ENCODE measurements at regions not wholly inside any gene's neighbourhood (a gene's known extent, or its start where the extent isn't known, plus 50 kb on each side); places are given as distances from the start of the nearest gene placed in this dataset.

DNA sequence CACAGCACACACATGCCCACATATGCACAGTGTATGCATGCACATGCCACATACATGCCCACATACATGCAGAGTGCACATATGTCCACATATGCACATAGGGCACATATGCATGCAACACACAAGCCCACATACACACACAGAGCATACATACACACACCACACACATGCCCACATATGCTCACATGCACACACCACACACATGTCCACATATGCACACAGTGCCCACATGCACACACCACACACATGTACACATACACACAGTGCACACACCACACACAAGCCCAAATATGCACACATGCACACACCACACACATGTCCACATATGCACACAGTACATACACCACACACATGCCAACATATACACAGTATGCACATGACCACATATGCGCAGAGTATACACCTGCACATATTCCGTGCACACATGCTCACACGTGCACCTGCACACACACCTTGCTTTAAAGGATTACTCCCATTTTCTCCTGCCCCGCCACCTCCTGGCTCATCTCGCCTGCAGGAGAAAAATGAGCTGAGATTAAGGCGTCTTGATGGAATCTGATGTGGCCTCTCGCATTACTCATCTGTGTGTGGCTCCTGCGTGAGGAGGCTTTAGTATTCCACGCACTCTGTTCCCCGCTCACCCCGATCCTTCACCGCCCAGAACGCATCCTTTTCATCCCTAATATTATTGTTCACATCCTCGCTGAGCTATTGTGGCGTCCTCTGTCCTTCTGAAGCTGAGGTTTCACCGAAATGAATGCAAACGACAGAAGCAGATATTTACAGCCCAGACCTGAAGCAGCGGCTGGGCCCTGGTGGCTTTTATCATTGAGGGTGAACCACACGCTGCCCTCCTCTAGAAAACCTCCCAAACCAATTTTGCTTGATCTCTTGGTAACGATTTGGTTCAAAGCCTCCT lies 182.7 kb downstream of the OLFM1 start:
- DNase-seq, result no peak
- H3K4me3 ChIP-seq, result no peak overlapping the region
- H3K36me3 ChIP-seq, result no peaks in the 10 kb centered on the region
- H3K9me3 ChIP-seq, result no peaks in the 10 kb centered on the region
- no peaks in the 10 kb centered on the region for H3K27me3 ChIP-seq

DNA sequence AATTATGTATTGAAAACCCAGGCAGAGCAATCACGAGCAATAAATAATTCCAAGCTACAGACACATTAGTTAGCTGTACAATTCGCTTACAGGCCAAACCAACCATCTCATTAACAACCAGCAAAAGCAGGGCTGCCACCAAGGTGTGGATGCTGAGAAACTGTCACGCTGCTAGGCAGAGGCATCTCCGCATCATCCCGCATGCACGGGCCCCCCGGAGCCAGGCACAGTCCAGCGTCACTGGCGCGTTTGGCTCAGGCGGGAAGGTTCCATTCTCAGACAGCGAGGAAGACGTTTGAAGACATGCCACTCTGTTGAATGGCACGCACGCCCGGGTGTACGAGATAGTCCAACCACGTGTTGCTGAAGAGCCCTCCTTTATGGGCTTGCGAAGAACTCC lies 184.0 kb downstream of the OLFM1 start:
- H3K9me3 ChIP-seq, result no peaks in the 10 kb centered on the region
- DNase-seq, result no peak
- no peaks in the 10 kb centered on the region for H3K27me3 ChIP-seq
- no peak overlapping the region for H3K4me3 ChIP-seq
- no peaks in the 10 kb centered on the region for H3K36me3 ChIP-seq

DNA sequence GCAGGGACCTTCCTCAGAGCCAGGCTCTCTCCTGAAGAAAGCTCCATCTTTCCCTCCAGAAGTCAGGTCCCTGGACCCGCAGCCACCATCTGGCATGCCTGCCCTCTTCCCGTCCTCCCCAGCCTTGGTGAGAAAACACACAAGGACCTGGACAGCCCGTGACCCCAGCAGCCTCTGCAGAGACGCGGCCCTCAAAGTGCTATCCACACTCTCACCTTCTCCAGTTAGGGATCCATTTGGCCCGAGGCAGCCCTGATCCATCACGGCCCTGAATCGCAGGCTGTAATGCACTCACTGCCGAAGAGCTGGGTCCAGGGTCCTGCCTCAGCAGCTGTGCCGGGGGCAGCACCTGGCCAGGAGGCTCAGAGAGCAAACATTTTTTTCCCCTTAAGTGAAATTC lies 185.1 kb downstream of the OLFM1 start:
- H3K4me3 ChIP-seq, result no peak overlapping the region

DNA sequence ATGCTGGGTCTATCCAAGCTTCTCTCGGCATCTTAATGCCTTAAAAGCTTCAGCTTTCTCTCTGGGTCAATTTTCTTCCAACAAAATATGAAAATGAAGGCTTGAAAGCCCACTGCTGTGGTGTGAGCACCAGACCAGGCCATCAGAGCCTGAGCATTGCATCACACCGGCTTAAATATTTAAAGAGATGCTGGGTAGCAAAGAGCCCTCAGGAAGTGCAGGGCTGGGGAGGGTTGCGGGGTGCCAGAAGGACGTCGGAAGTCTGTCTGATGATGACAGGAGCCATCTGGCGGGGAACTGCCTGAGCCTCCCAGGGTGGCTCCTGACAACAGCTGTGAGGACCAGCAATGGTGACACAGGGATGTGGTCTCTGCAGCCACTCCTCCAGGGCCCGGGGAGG lies 185.5 kb downstream of the OLFM1 start:
- no peaks in the 10 kb centered on the region for H3K9me3 ChIP-seq
- DNase-seq, result no peak
- H3K4me3 ChIP-seq, result no peak overlapping the region
- H3K27me3 ChIP-seq, result no peaks in the 10 kb centered on the region
- H3K36me3 ChIP-seq, result no peaks in the 10 kb centered on the region

More for the DNA sequence above, 185.1 kb downstream of the OLFM1 start:
- H3K36me3 ChIP-seq, result no peaks in the 10 kb centered on the region
- H3K9me3 ChIP-seq, result no peaks in the 10 kb centered on the region
- no peaks in the 10 kb centered on the region for H3K27me3 ChIP-seq
- DNase-seq, result no peak

DNA sequence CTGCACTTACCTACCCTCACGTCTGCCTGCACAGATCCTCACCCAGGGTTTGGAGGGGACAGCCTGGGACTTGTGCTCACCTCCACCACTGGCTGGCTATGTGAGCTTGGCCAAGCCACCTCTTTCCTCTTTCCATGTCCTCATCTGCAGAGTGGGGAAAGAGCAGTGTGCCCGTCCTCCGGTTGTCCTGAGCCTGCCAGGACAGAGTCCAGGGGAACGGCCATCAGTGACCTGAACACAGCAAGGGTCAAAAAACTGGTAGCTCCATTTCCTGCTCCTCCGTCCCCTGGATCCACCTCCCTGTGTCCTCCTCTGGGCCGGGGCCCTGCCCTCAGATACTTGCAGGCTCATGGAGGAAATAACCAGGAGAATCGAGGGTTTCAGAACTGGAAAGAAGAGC lies 187.7 kb downstream of the OLFM1 start:
- no peak overlapping the region for H3K4me3 ChIP-seq
- no peak for DNase-seq
- H3K9me3 ChIP-seq, result no peaks in the 10 kb centered on the region
- H3K27me3 ChIP-seq, result no peaks in the 10 kb centered on the region
- no peaks in the 10 kb centered on the region for H3K36me3 ChIP-seq

DNA sequence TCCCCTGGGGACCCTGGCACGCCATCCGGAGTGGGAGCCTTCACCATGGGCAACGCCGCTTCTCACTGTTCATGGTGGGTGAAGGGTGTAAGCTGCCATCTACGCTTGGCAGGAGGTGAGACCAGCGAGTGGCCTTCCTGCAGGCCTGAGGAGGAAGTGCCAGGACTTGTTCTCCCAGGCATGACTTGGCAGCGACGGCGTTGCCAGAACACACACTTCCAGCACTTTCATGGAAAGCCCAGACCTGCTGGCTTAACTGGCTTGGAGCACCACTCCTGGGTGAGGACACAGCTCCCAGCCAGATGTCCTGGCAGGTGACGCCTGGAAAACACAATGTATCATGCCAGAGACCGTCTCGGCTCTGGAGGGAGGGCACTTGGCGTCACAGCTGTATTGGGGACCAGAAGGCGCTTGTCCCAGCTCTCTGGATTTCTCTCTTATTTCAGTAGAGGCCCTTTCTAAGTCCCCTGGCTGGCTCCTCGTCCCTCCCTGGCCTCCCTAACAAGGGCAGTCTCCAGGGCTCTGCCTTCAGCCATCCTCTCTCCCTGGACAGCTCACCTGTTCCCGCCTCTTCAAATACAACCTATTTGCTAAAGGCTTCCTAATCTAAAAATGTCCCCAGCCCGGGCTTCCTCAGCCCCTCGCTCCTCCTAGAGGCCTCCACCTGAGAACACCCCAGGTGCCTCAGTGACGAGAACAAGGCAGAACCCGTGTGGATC lies 188.3 kb downstream of the OLFM1 start:
- Histone ChIP-seq H3K27me3 (no peaks in the 10 kb centered on the region), H3K36me3 (no peaks in the 10 kb centered on the region), H3K9me3 (no peaks in the 10 kb centered on the region), H3K4me3 (no peak overlapping the region)
- no peak for DNase-seq

DNA sequence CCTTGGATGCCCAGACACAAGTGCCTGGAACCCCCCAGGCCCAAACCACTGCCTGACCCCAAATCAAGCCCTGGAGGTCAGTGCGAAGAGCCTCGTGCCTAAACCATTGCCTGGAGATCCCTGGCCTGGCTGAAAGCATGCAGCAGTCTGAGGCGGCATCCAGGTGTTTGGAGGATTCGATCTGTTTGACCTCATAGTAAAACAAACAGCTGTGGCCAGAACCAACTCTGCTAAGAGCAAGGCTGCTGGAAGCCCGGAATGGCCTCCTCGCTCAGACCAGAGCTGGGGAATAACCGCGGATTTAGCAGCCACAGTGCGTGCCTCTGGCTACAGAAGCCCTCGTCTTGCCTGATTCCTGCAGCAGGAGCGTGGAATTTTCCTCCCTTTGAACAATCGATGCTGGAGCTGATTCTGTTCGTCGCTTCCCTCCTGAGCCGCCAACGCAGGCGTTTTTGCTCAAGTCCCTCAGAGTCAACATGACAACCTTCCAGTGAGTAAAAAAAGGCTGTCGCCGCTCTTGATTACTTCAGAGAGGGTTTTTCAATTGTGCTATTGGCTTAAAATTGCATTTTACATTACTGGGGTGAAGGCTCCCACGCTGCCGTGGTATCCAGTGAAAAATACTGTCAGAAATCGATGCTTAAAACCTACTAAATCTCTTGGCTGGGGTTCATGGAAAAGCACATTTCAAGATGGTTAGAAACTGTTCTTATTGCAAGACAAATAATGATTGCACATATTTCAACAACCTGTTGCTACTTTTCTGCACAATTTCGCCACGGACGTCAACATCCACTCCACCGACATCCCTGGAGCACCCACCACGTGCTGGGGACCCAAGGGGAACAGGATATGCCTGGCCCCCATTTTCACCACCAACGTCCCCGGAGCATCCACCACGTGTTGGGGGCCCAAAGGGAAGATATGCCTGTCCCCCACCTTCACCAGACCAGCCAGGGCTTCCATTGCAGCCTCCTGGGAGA lies 190.0 kb downstream of the OLFM1 start:
- DNase-seq, result no peak
- Histone ChIP-seq H3K27me3 (no peaks in the 10 kb centered on the region), H3K9me3 (no peaks in the 10 kb centered on the region), H3K4me3 (no peak overlapping the region), H3K36me3 (no peaks in the 10 kb centered on the region)

DNA sequence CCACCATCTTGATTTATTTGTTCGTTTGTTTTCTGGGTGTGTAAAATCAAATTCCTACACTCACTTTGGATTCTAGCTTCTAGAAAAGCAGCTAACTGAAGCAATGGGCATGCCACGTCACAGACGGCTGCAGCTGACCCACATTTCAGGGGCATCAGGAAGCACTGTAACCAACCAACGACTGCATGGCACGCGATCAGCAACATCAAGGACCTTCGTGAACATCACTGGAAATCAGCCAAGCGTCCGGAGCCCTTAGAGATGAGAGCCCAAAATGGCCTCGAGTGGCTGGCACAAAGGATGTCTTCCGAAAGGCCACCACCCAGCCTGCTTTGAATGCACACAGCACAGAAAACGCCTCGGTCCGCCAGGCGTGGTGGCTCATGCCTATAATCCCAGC lies 191.1 kb downstream of the OLFM1 start:
- DNase-seq, result no peak
- no peak overlapping the region for H3K4me3 ChIP-seq
- H3K9me3 ChIP-seq, result no peaks in the 10 kb centered on the region
- H3K36me3 ChIP-seq, result no peaks in the 10 kb centered on the region
- H3K27me3 ChIP-seq, result no peaks in the 10 kb centered on the region

DNA sequence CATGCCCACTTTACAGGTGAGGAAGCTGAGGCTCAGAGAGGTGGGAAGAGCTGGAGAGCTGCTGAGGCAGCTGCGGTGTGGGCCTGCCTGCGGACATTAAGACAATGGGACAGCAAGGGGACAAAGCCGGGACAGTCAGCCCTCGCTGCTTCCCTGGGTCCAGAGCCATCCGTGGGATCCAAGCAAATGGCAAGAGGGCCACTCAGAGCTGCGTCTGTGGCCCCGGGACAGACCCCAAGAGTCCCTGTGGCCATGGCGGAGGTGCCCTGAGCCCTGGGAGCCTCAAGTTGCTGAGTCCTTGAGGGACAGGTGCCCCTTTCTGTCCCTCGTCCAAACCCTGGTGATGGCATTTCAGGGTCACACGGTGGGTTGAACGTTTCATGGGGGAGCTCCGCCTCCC lies 191.9 kb downstream of the OLFM1 start:
- no peaks in the 10 kb centered on the region for H3K27me3 ChIP-seq
- no peaks in the 10 kb centered on the region for H3K36me3 ChIP-seq
- H3K4me3 ChIP-seq, result no peak overlapping the region
- DNase-seq, result no peak
- H3K9me3 ChIP-seq, result no peaks in the 10 kb centered on the region

DNA sequence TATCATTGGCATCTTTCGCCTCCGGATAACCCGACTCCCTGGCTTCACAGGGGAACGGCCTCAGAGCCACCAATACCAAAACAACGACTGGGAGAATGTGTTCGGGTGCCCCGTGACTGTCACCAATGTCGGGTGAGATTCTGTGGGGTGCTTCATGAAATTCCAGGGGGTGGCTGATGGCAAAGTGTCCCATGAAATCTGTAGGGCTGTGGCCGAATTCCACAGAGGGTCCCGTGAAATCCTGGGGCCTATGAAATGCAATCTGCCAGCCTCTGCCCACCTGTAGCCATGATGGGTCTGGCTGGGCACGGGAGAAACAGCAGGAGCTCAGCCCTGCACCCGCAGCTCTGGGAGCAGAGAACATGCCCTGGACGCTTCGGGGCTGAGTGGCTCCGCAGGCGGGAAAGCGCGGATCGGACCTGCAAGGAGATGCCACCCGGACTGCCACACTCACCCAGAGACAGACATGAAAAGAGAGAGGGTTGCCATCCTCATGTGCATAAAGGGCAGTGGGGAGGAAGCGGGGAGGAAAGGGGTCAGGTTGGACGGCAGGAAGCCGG lies 192.4 kb downstream of the OLFM1 start:
- DNase-seq, result no peak
- H3K36me3 ChIP-seq, result no peaks in the 10 kb centered on the region
- H3K4me3 ChIP-seq, result no peak overlapping the region
- H3K9me3 ChIP-seq, result no peaks in the 10 kb centered on the region
- no peaks in the 10 kb centered on the region for H3K27me3 ChIP-seq

DNA sequence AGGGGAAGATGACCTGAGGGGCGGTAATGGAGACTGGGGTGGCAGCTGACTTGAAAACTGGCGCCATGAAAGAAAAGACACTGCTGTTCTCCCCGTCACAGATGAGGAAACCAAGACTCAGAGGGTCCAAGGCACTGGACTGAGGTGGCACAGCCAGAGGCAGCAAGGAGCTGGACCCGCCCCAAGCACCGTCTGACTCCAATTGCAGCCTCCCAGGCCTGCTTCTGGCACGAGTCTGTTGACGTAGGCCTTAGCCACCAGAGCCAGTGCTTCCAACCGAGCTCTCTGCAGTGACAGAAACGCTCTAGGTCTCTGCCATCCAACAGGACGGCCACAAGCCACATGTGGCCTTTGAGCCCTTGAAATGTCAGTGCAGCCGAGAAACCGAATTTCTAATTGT lies 193.2 kb downstream of the OLFM1 start:
- Histone ChIP-seq H3K4me3 (no peak overlapping the region), H3K9me3 (no peaks in the 10 kb centered on the region), H3K27me3 (no peaks in the 10 kb centered on the region), H3K36me3 (no peaks in the 10 kb centered on the region)
- DNase-seq, result no peak

DNA sequence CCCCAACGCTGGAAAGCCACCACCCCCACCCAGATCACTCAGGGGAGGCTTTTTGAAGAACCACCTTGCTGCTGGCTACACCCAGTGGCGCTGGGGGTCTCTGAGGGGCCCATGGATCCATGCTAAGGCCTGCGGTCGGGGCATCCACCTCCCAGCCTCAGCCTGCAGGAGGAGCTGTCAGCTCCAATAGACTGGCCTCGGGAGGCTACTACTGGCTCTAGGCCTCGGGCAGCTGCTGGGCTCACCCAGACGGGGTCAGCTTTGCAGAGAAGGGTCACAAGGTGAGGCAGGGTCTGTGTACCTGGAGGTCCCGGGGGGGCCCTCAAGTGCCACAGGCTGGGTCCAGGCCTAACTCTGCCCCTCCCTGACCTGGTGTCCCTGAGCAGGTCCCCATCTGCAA lies 193.7 kb downstream of the OLFM1 start:
- no peak for DNase-seq
- no peaks in the 10 kb centered on the region for H3K9me3 ChIP-seq
- no peak overlapping the region for H3K4me3 ChIP-seq
- H3K27me3 ChIP-seq, result no peaks in the 10 kb centered on the region
- no peaks in the 10 kb centered on the region for H3K36me3 ChIP-seq

DNA sequence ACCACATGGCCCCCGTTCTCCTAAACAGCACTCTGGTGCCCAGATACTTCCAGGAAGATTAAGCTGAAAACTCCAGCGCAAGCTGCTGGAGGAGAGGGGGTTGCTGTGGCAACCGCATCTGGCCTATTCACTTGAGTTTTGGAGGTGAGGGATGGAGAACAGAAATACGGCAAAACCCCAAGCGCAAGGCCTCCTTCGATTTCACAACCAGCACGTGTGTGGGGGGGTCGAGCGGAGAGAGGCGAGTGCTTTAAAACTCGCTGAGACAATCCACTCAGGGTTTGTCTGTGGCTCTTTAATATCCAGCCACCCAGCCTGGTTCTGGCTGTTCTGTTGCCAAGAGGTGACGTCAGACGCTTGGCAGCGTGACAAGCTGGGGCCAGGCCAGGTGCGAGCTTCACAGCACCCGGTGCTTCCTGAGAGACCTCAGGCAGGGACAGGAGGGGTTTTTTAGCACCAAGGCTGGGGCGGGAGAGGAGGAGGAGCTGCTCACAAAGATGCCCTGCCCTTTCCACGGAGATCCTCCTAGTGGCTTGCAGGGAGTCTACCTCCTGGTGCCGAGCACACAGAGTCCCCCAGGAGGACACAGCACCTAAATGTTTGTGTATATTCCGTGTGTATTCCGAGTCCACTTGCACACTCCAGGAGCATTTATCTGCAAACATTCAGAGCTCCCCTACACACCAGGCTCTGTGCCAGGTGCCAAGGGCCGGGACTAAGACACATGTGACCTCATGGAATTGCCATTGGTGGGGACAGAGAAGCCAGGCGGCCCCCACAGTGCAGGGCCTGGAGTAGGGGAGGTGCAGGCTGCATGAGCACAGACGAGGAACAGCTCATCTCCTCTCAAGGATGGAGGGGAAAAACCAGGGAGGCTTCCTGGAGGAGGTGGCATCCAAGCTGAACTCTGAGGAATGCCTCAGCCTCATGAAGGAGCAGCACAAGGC lies 194.6 kb downstream of the OLFM1 start:
- H3K4me3 ChIP-seq, result no peak overlapping the region
- no peaks in the 10 kb centered on the region for H3K36me3 ChIP-seq
- no peaks in the 10 kb centered on the region for H3K9me3 ChIP-seq
- H3K27me3 ChIP-seq, result no peaks in the 10 kb centered on the region
- peak; percentile 49 for DNase-seq

DNA sequence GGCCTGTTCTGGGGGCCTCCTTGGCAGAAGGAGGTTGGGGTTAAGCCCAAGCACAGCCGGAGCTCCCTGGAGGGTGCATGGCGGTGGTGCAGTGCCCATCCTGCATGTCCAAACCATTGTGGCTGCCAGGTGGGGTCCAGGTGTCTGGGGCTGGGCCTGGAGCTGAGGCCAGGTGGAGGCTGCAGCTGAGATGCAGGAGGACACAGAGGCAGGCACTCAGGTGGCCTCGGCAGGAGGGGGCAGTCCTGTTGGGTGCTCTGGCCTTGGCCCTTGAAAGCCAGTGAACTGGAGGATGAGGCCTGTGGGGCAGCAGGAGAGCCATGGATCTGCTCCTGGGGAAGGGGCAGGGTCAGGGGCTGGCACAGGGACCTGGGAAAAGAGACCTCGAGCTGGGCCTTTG lies 195.3 kb downstream of the OLFM1 start:
- no peaks in the 10 kb centered on the region for H3K27me3 ChIP-seq
- DNase-seq, result no peak
- H3K36me3 ChIP-seq, result no peaks in the 10 kb centered on the region
- H3K9me3 ChIP-seq, result no peaks in the 10 kb centered on the region
- no peak overlapping the region for H3K4me3 ChIP-seq

DNA sequence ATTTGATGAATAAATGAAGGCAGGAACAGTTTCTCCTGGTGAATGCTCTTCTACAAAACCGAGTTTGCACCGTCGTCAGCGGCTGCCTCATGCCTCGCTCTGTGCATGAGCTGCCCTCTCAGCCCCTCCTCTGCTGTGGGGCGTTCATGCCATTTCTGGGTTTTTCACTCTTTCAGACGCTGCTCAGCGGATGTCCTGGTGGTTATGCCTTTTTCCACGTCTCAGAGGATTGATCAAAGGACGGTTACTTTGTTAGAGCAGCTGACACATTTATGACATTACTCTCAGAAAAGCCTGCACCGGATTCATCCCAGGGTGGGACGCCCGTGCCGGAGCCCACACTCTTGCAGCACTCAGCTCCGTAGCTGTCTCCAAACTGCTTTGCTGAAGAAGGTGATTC lies 195.9 kb upstream of the PPP1R26 start:
- Histone ChIP-seq H3K9me3 (no peaks in the 10 kb centered on the region), H3K4me3 (no peak overlapping the region), H3K36me3 (no peaks in the 10 kb centered on the region), H3K27me3 (no peaks in the 10 kb centered on the region)
- DNase-seq, result no peak
